AG08395 (cell line): ENCODE measurements at regions not wholly inside any gene's neighbourhood (a gene's known extent, or its start where the extent isn't known, plus 50 kb on each side); places are given as distances from the start of the nearest gene placed in this dataset.
"Not testable (repeated sequence)": the region's sequence is repeated elsewhere in the genome, so short reads cannot be mapped to it uniquely, and the experiment has no call there.

Source experiments
- DNase-seq: peaks from one replicate; pipeline ENCODE4 v3.0.0; 2012; ENCODE audit warnings: mixed read lengths, low spot score

- DNase-seq: no peak
Observed at GRCh38 chr4:31187979-31188378, 467.8 kb downstream of the PCDH7 start.

DNA sequence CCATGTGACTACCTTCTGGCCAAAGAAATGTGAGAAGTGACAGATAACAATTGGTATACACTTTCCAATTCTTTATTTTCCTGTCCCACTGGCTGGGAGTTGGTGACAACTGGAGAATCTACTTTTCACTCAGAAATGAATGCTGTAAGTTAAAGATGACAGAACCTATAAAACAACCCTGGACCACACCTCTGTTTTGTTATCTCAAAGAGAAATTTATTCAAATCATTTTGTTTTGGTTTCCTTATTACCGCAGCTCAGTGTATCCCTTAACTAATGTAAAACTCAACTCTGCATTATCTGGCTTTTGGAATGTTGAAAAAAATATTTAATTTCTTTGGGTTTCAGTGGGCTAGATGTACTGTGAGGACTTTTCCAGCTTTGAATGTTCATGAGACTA is 469.8 kb downstream of the PCDH7 start:
- no peak for DNase-seq

DNA sequence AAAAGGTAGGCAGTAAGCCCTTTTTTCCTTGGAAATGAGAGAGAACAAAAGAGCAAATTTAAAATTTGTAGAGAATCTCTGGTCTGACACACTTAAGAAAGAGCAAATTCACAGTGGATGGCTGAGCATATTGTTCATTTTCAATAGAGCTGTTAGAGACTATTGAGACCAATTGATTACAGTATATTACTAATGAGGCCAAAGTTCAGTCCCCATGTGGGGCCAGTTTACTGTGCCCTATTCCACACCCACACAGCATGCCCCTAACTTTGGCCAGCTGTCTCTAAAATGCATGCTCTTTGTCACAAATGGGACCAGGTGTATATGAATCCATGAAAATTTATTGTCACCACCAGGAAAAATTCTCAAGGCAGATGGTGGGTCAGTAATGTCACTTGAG is 470.5 kb downstream of the PCDH7 start:
- DNase-seq: no peak

DNA sequence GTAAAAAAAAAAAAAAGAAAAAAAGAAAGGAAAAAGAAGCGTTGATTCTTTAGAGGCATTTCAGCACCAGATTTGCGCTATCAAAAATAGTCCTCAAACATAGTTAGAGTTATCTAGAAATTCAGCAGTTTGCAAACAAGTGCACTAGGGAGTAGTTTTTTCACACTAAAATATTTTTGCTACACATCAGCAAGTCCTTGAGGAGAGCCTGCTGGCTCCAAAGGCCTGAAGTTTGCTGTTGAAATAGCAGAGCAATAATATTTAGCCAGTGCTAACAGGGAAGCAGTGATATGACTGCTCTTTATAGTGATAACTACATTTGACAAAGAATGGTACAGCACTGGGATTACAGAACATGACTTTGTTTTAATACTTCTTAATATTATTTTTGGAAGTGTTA is 472.2 kb downstream of the PCDH7 start:
- DNase-seq: no peak

GRCh38 chr4:31193521-31193920 is 473.4 kb downstream of the PCDH7 start:
- DNase-seq: no peak

DNA sequence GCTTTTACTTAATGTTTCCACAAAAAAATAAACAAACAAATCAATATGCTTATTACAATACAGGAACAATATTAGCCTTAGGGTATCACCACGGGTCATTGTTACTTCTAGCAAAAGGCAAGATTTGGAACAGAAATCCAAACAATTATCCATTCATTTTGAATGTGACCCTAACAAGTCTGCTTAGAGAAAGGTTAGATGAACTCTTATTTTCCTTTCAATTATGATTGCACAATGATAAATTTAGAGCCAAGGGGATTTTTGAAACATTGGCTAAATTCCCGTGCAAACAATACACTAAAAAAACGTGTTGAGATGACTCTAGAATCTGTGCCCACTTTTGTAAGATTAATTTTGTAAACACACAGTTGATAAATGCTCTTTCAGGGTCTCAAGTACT is 474.7 kb downstream of the PCDH7 start:
- DNase-seq: no peak

DNA sequence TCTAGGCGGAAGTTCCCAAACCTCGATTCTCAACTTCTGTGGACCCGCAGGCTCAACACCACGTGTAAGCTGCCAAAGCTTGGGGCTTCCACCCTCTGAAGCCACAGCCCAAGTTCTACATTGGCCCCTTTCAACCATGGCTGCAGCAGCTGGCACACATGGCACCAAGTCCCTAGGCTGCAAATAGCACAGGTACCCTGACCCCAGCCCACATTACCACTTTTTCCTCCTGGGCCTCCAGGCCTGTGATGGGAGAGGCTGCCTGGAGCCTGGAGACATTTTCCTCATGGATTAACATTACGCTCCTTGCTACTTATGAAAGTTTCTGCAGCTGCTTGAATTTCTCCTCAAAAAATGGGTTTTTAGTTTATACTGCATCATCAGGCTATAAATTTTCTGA is 479.5 kb downstream of the PCDH7 start:
- DNase-seq: no peak

- DNase-seq: not testable (repeated sequence)
Observed at GRCh38 chr4:31202054-31202453, 481.9 kb downstream of the PCDH7 start.

DNA sequence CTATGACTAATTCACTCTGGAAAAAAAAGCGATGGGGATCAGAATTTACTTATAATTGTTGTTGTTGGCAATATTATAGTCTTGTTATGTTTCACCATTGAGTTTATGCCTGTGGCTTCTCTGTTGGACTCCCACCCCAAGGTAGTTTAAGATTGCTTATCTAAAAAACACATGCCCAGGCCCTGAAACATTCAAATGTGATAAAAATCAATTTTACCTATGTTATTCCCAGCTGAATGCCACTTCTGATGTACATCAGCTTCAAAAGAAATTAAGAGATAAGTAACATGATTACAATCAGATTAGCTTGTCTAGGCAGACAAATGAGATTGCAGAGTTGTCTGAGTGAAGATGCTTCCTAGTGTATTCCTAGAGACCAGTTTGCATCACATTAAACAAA is 484.7 kb downstream of the PCDH7 start:
- DNase-seq: no peak

DNA sequence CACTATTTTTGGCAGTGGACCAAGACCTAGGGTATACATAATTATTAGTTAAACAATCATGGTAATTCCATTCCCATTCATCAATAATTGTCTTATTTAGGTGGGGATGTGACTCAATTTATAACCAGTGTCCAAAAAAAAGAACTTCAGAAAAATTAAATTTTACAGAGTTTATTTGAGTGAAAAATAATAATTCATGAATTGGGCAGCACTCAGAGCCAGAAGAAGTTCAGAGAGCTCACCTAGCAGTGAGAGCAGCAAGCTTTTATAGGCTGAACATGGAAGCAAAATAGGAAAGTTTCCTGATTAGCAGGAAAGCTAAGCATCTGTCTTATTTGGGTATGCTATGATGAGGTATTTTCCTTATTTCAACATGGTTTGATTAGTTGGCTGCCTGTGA is 500.8 kb downstream of the PCDH7 start:
- no peak for DNase-seq

- DNase-seq: no peak
Observed at GRCh38 chr4:31228068-31228467, 507.9 kb downstream of the PCDH7 start.

- DNase-seq: no peak
Observed at GRCh38 chr4:31230594-31230993, 510.4 kb downstream of the PCDH7 start.

DNA sequence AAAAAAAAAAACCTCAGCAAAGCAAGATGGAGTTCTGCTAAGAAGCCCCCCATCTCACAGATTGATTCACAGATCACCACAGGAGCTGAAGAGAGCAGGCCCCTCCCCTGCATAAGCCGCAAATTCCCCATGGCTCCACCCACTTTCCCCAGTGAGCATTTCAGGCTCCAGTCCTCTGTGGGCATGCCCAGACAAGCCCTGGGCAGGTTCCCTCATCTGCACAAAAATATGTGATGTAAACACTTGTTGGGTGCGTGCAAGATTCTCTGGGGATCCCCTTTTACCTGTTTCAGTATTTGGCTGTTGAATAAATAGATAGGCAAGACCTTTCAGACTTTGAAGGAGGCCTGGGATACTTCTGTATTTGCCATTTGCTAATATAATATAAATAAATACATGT is 514.3 kb downstream of the PCDH7 start:
- DNase-seq: no peak

GRCh38 chr4:31234901-31235300 is 514.7 kb downstream of the PCDH7 start:
- no peak for DNase-seq

DNA sequence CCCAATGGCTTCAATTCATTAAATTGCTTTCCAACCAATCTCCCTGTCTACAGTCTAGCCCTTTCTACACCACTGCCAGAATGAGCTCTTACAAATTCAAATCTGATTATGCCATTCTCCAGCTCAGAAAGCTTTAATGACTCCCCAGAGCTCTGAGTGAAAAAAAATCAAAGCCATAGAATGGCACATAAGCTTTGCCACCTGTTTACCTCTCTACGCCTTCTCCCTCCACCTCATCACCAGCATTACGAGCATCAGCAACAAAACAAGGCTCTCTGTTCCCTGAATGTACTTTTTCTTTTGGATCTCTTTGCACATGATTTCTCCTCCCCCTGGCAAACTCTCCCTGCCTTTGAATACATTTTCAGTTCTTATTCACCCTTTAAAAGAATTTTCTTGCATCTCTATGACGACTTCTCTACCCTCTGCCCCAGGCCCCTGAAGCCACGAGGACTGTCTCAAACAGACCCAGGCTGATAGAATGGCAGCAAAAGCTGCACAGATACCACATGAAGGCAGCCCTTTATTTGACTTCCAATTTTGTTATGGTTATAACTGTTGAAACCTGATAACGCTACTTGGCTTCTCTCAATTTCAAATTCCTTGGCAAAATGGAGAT is 516.0 kb downstream of the PCDH7 start:
- DNase-seq: no peak

DNA sequence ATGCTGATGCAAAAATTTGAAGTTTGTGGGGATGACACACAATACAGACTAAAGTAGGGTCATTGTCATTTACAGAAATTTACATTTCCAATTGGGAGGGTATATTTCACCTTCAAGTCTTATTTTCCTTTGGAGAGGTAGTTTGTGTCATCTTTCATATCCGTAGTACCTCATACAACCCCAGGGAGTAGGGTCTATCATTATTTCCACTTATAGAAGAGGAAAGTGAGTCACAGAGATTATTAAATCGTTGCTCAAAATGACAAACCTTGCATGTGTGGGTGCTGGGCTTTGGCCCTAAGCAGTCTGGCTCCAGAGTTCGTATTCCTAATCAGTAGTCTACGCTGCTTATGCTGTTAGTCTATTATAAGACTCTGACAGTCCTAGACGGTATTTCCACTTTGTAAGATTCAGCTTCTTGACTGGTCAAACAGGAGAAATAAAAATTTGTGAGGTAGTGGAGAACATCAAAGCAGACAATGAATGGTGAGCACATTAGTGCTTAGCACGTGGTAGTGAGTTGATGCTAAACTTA is 516.5 kb downstream of the PCDH7 start:
- DNase-seq: no peak

- no peak for DNase-seq
Observed at GRCh38 chr4:31237233-31237632, 517.1 kb downstream of the PCDH7 start.

GRCh38 chr4:31239886-31240285 is 519.7 kb downstream of the PCDH7 start:
- no peak for DNase-seq

DNA sequence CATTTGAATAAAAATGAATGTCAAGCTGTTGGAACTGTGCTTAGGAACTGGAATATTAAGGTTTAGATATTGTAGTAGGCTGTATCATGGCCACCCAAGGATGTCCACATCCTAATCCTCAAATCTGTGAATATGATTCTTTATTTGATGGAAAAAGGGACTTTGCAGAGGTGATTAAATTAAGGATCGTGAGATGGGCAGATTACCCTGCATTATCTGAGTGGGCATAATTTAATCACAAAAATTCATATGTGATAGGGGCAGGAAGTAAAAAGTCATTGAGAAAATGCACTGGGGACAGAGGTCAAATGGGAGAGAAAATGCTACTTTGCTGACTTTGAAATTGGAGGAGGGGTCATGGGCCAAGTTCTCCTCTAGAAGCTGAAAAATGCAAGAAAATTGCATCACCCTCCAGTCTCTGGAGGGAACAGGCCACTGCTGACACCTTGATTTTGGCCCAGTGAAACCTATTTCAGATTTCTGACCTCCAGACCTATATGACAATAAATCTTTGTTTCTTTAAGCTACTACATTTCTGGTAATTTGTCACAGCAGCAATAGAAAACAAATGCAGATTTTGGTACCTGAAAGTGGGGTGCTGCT is 521.4 kb downstream of the PCDH7 start:
- no peak for DNase-seq

GRCh38 chr4:31246856-31247255 is 526.7 kb downstream of the PCDH7 start:
- DNase-seq: no peak

DNA sequence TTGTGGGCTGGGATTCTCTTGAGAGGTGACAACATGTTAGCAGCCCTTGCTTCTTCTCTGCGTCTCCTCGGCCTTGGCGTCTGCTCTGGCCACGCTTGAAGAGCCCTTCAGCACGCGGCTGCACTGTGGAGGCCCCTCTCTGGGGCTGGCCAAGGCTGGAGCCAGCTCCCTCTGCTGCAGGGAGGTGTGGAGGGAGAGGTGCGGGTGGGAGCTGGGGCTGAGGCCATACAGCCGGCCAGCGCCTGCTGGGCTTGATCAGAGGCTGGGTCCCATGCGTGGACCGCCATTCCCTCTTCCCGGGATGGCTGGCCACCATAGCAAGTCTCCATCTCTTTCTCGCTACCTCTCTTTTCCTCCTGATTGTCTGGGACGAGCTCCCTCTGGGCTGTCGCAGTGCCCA is 539.0 kb downstream of the PCDH7 start:
- DNase-seq: no peak

GRCh38 chr4:31261632-31262031 is 541.5 kb downstream of the PCDH7 start:
- DNase-seq: no peak

DNA sequence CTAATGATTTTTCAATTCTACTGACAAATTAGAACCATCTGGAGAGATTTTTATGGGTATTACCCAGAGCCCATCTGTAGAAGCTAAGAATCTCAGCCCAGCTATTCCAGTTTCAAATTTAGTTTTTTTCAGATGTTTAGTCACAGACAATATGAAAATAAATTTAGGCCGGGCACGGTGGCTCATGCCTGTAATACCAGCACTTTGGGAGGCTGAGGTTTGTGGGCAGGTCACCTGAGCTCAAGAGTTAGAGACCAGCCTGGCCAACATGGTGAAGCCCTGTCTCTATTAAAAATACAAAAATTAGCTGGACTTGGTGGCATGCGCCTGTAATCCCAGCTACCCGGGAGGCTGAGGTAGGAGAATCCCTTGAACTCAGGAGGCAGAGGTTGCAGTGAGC is 545.9 kb downstream of the PCDH7 start:
- DNase-seq: peak; percentile 2
